ENCODE measurements at regions not wholly inside any gene's neighbourhood (a gene's known extent, or its start where the extent isn't known, plus 50 kb on each side); places are given as distances from the start of the nearest gene placed in this dataset.
"Not testable (repeated sequence)": the region's sequence is repeated elsewhere in the genome, so short reads cannot be mapped to it uniquely, and the experiment has no call there.

- Histone ChIP-seq H3K4me1 (no peaks in the 10 kb centered on the region), H3K36me3 (no peaks in the 10 kb centered on the region), H3K27me3 (no peaks in the 10 kb centered on the region), H3K9me3 (no peaks in the 10 kb centered on the region), H3K27ac (no peak overlapping the region), H3K4me3 (no peak overlapping the region)
- no peak for DNase-seq
- no peak for TF ChIP-seq CTCF (IDR thresholded peaks at IDR 0.05)
- intact Hi-C loops (cut with DNase I; ENCODE audit: low total_unique reads), result no loop called here
These were observed 72.1 kb upstream of the EPB41L1 start for GRCh38 chr20:36082315-36082915.

- H3K27me3 ChIP-seq; H3K4me1 ChIP-seq; DNase-seq; H3K27ac ChIP-seq; intact Hi-C loops (cut with DNase I; ENCODE audit: low total_unique reads); H3K9me3 ChIP-seq; H3K36me3 ChIP-seq; H3K4me3 ChIP-seq: not testable (repeated sequence)
These were observed 71.3 kb upstream of the EPB41L1 start for GRCh38 chr20:36083200-36083599.

GRCh38 chr20:36084356-36084755 is 70.2 kb upstream of the EPB41L1 start:
- TF ChIP-seq CTCF (IDR thresholded peaks at IDR 0.05), result no peak
- DNase-seq, result no peak
- Histone ChIP-seq H3K27me3 (no peaks in the 10 kb centered on the region), H3K4me1 (no peaks in the 10 kb centered on the region), H3K27ac (no peak overlapping the region), H3K9me3 (no peaks in the 10 kb centered on the region), H3K4me3 (no peak overlapping the region), H3K36me3 (no peaks in the 10 kb centered on the region)
- intact Hi-C loops (cut with DNase I; ENCODE audit: low total_unique reads), result no loop called here

- no peak for DNase-seq
- intact Hi-C loops (cut with DNase I; ENCODE audit: low total_unique reads), result no loop called here
- no peak for TF ChIP-seq CTCF (IDR thresholded peaks at IDR 0.05)
- H3K27me3 ChIP-seq, result no peaks in the 10 kb centered on the region
- no peak overlapping the region for H3K4me3 ChIP-seq
- no peaks in the 10 kb centered on the region for H3K36me3 ChIP-seq
- H3K4me1 ChIP-seq, result no peaks in the 10 kb centered on the region
- no peaks in the 10 kb centered on the region for H3K9me3 ChIP-seq
- no peak overlapping the region for H3K27ac ChIP-seq
These were observed 69.5 kb upstream of the EPB41L1 start for GRCh38 chr20:36084897-36085613.

GRCh38 chr20:36085686-36086267 is 68.8 kb upstream of the EPB41L1 start:
- intact Hi-C loops (cut with DNase I; ENCODE audit: low total_unique reads), result no loop called here
- Histone ChIP-seq H3K27me3 (no peaks in the 10 kb centered on the region), H3K9me3 (no peaks in the 10 kb centered on the region), H3K27ac (no peak overlapping the region), H3K4me3 (no peak overlapping the region), H3K36me3 (no peaks in the 10 kb centered on the region), H3K4me1 (no peaks in the 10 kb centered on the region)
- no peak for DNase-seq
- TF ChIP-seq CTCF (IDR thresholded peaks at IDR 0.05), result no peak

- no peak for TF ChIP-seq CTCF (IDR thresholded peaks at IDR 0.05)
- Histone ChIP-seq H3K27ac (no peak overlapping the region), H3K4me1 (peaks cover 0 to 4% (median under 1%) of the 10 kb centered on the region in 4 donors), H3K4me3 (no peak overlapping the region), H3K36me3 (no peaks in the 10 kb centered on the region), H3K27me3 (no peaks in the 10 kb centered on the region), H3K9me3 (no peaks in the 10 kb centered on the region)
- no peak for DNase-seq
- intact Hi-C loops (cut with DNase I; ENCODE audit: low total_unique reads), result no loop called here
These were observed 67.8 kb upstream of the EPB41L1 start for GRCh38 chr20:36086767-36087166.

All from tibial artery (tissue), 4 donors.